22Rv1 (cell line): ENCODE measurements at regions not wholly inside any gene's neighbourhood (a gene's known extent, or its start where the extent isn't known, plus 50 kb on each side); places are given as distances from the start of the nearest gene placed in this dataset.

Experiments used
- H3K27ac ChIP-seq: fragments of 450-650 bp; 2 replicates; pipeline ENCODE4 v1.5.1; 2017
- CTCF ChIP-seq: fragments of 450-650 bp; IDR thresholded peaks from 2 replicates; pipeline ENCODE4 v1.5.1; 2017; ENCODE audit warnings: mild to moderate bottlenecking
- ZFX ChIP-seq: fragments of 450-650 bp; IDR thresholded peaks from 2 replicates; pipeline ENCODE4 v1.6.1; 2017; ENCODE audit warnings: antibody characterized with exemption, borderline replicate concordance

- TF ChIP-seq CTCF: no peak
- no peak for TF ChIP-seq ZFX
Observed at GRCh38 chr11:109041876-109042275, 377.0 kb downstream of the DDX10 start.

DNA sequence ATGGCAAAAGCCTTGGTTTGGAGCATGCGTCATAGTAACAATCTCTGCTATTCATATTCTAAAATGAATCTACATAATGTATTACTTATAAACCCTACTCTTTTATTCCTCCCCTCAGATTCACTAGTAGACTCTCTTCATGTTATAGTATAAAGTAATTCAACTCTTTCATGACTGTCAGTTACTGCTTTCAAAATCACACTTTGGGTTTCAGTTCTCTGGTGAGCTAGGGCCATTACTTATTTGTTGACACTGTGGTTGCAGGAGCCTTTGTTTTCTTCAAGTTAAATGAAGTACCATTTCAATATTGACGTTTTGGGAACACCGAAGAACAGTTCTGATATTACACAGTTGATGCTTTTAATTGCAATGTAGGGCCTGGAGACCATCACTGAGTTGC is 378.4 kb downstream of the DDX10 start:
- no peak for TF ChIP-seq CTCF
- no peak for TF ChIP-seq ZFX
- no peak overlapping the region for H3K27ac ChIP-seq

More at GRCh38 chr11:109041876-109042275, 377.0 kb downstream of the DDX10 start:
- no peak overlapping the region for H3K27ac ChIP-seq

DNA sequence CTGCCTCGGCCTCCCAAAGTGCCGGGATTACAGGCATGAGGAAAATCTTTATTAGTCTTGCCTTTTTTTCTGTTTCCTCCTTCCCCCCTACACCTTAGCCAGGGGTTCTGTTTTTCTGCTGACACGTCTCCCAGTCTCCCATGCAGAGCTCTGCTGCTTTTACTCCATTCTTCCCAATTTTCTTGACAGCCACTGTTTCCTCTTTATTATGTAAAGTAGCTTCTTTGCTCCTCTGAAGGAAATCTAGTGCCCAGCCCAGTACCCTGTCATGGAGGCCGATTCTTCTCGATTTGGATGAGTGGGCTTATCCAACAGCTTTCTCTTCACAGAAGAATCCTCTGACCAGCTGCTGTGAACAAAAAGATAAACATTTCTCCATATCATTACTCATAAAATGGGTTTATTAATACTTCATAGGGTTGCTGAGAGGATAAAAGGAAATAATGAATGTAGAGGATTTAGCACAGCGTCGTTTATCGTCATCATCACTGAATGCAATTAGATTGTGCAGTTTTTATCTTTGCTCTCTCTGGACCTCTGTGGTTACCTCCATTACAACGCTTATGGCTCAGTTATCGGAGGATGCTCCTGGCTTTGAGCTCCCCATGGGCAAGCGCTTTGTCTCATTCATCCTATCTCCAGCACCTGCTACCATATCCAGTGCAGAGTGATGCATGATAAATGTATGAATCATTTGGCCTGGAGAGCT is 375.6 kb upstream of the C11orf87 start:
- no peak overlapping the region for H3K27ac ChIP-seq
- TF ChIP-seq ZFX (no peak), CTCF (no peak)

DNA sequence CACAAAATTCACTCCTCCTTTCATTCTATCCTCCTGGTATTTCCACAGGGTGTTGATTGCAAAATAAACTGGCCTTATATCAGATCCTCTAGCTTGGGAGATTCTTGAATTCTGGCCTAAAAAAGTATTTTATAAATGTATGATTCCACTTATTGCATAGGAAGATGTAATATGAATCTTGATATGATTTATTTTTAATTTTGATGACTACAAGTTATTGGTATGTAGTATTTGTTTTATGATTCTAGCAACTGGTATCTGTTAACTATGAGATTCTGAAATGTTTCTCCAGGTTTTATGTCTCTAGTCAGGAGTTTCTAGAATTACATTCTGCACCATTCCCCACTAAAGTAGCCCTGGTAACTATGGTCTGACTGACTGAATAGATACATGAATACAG is 373.9 kb upstream of the C11orf87 start:
- H3K27ac ChIP-seq: no peak overlapping the region
- TF ChIP-seq CTCF (no peak), ZFX (no peak)

GRCh38 chr11:109051200-109051599 is 370.8 kb upstream of the C11orf87 start:
- TF ChIP-seq CTCF (no peak), ZFX (no peak)
- no peak overlapping the region for H3K27ac ChIP-seq

DNA sequence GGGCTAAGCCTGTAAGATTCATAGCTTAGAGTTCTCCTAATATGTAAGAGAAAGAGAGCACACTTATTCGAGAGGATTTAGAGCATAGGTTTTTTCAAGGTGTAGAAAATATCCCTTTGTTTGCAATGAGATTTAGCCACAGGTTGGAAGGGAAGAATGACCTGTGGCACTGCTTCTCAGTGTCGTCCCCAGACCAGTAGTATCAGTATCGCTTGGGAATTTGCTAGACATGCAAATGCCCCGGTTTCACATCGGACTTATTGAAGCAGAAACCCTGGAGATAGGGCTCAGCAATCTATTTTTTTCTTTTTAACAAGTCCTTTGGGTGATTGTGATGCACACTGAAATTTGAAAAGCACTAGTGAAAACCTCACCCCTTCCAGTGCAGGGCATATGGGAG is 362.6 kb upstream of the C11orf87 start:
- TF ChIP-seq ZFX: no peak
- TF ChIP-seq CTCF: no peak
- H3K27ac ChIP-seq: no peak overlapping the region

DNA sequence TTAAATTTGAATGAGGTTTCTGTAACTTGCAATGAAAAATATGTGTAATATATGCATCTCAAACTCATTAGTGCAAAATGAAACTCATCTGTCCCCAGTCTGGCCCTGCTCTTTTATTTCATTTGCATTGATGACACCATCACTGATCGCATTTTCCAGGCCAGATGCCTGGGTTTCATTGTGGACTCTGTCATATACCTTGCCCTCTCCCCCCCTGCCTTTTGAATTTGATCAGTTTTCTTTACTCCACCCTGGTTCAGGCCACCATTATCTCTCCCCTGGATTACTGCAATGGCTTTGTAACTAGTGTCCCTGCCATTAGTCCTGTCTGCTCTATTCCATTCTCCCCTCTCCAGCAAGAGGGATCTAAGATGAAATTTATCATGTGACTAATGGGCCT is 360.6 kb upstream of the C11orf87 start:
- H3K27ac ChIP-seq: no peak overlapping the region
- TF ChIP-seq CTCF (no peak), ZFX (no peak)
